ENCODE measurements at regions not wholly inside any gene's neighbourhood (a gene's known extent, or its start where the extent isn't known, plus 50 kb on each side); places are given as distances from the start of the nearest gene placed in this dataset.

DNA sequence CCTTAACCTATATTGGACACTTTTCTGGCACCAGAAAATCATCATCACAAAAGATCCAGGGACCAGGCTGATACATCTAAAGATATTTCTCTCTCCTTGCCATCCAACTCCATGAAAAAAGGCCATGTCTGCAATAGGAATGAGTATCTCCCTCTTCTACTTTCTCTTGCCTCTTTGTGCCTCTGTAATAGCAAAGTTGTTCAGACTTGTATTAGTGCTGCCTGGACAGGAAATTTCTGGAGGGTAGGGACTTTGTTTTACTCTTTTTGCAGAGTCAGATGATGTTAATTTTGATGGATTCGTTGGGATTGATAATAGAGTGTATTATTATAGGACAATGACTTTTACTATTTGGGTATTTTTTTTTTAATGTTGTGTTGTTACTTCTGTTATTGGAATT lies 376.3 kb downstream of the INHBA start:
- ATAC-seq (no peak), DNase-seq (ENCODE audit: low read depth, low spot score) (no peak), FAIRE-seq (no peak)
- CTCF ChIA-PET = no interaction called here
- H3K4me2 ChIP-seq (ENCODE audit: control insufficient read depth, insufficient read depth) = no peak overlapping the region
- SMC1A ChIA-PET (ENCODE audit: uncharacterized antibody, unreplicated experiment) = no interaction called here
- WGBS (ENCODE audit: insufficient coverage, insufficient replicate concordance, low lambda C conversion rate, missing lambda C conversion rate) = 0% methylated on average over 1 of the region's 1 CpG
- H3K9ac ChIP-seq (ENCODE audit: control insufficient read depth, insufficient read depth, low read length) = no peak overlapping the region
- POLR2A ChIA-PET = no interaction called here
- H3K36me3 ChIP-seq (ENCODE audit: control insufficient read depth in 2 of 2, insufficient read depth in 2 of 2, low read length in 1 of 2) = no peaks in the 10 kb centered on the region
- H2AFZ ChIP-seq (ENCODE audit: control insufficient read depth, low read depth, low read length) = no peak overlapping the region
- H3K79me2 ChIP-seq (ENCODE audit: control insufficient read depth, insufficient read depth, low read length) = no peaks in the 10 kb centered on the region
- no peaks in the 10 kb centered on the region for H3K9me3 ChIP-seq (replicated peaks; ENCODE audit: control insufficient read depth, insufficient read depth, low read length)
- H3K4me1 ChIP-seq (ENCODE audit: control insufficient read depth, insufficient read depth, low read length) = no peaks in the 10 kb centered on the region
- in situ Hi-C loops (cut with MboI) = no loop called here
- no peak for TF ChIP-seq ZSCAN29 (IDR thresholded peaks at IDR 0.05)
- no peak for TF ChIP-seq EGR1 (IDR thresholded peaks at IDR 0.05; ENCODE audit: borderline replicate concordance in 1 of 2, low read depth in 2 of 2, low read length in 2 of 2)
- no peak for TF ChIP-seq BHLHE40 (IDR thresholded peaks at IDR 0.05; ENCODE audit: borderline replicate concordance in 1 of 2, low read depth in 2 of 2, low read length in 1 of 2)
- no peak for TF ChIP-seq IRF3 (IDR thresholded peaks at IDR 0.05)
- TF ChIP-seq, protein P1, sequence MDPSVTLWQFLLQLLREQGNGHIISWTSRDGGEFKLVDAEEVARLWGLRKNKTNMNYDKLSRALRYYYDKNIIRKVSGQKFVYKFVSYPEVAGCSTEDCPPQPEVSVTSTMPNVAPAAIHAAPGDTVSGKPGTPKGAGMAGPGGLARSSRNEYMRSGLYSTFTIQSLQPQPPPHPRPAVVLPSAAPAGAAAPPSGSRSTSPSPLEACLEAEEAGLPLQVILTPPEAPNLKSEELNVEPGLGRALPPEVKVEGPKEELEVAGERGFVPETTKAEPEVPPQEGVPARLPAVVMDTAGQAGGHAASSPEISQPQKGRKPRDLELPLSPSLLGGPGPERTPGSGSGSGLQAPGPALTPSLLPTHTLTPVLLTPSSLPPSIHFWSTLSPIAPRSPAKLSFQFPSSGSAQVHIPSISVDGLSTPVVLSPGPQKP (IDR thresholded peaks at IDR 0.05; ENCODE audit: low read depth, low read length) = no peak
- TF ChIP-seq LARP7 (IDR thresholded peaks at IDR 0.05) = no peak
- TF ChIP-seq, protein P2, sequence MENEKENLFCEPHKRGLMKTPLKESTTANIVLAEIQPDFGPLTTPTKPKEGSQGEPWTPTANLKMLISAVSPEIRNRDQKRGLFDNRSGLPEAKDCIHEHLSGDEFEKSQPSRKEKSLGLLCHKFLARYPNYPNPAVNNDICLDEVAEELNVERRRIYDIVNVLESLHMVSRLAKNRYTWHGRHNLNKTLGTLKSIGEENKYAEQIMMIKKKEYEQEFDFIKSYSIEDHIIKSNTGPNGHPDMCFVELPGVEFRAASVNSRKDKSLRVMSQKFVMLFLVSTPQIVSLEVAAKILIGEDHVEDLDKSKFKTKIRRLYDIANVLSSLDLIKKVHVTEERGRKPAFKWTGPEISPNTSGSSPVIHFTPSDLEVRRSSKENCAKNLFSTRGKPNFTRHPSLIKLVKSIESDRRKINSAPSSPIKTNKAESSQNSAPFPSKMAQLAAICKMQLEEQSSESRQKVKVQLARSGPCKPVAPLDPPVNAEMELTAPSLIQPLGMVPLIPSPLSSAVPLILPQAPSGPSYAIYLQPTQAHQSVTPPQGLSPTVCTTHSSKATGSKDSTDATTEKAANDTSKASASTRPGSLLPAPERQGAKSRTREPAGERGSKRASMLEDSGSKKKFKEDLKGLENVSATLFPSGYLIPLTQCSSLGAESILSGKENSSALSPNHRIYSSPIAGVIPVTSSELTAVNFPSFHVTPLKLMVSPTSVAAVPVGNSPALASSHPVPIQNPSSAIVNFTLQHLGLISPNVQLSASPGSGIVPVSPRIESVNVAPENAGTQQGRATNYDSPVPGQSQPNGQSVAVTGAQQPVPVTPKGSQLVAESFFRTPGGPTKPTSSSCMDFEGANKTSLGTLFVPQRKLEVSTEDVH (IDR thresholded peaks at IDR 0.05; ENCODE audit: low read depth, partially characterized antibody) = no peak
- TF ChIP-seq PML (IDR thresholded peaks at IDR 0.05; ENCODE audit: low read length) = no peak
- no peak for TF ChIP-seq EED (IDR thresholded peaks at IDR 0.05; ENCODE audit: low read depth)
- TF ChIP-seq NRF1 (conservative IDR thresholded peaks at IDR 0.05; ENCODE audit: low read depth, low read length) = no peak
- TF ChIP-seq TCF12 (IDR thresholded peaks at IDR 0.05; ENCODE audit: low read depth, low read length) = no peak
- no peak for TF ChIP-seq CHD1 (IDR thresholded peaks at IDR 0.05; ENCODE audit: low read depth, low read length)
- TF ChIP-seq NFXL1 (IDR thresholded peaks at IDR 0.05; ENCODE audit: borderline replicate concordance) = no peak
- TF ChIP-seq JUND (IDR thresholded peaks at IDR 0.05; ENCODE audit: low read depth, low read length) = no peak
- no peak for TF ChIP-seq FOS (IDR thresholded peaks at IDR 0.05; ENCODE audit: borderline replicate concordance, extremely low read depth, insufficient read length)
- H4K20me1 ChIP-seq (ENCODE audit: control insufficient read depth, insufficient read depth) = no peaks in the 10 kb centered on the region
- no TSS peak for BruUV-seq (replicated peaks)
- H3K27ac ChIP-seq (ENCODE audit: control insufficient read depth, insufficient read depth) = no peak overlapping the region
- intact Hi-C loops (cut with micrococcal nuclease; ENCODE audit: unreplicated experiment) = no loop called here
- H3K4me3 ChIP-seq = no peak overlapping the region
- RAD21 ChIA-PET (ENCODE audit: unreplicated experiment) = no interaction called here
- H3K27me3 ChIP-seq (replicated peaks in 1 of 2; ENCODE audit: control insufficient read depth in 2 of 2, insufficient read depth in 2 of 2, low read length in 1 of 2) = no peaks in the 10 kb centered on the region

All from GM12878 (cell line).